Neural cell (in vitro differentiated cells): ENCODE measurements at regions not wholly inside any gene's neighbourhood (a gene's known extent, or its start where the extent isn't known, plus 50 kb on each side); places are given as distances from the start of the nearest gene placed in this dataset.

Experiments used
- H2AFZ ChIP-seq: fragments of 200-600, 300-800 bp; sonication (generic), shearing (Covaris generic); 2 replicates; pipeline ENCODE4 v1.6.0; 2014; ENCODE audit warnings: low read depth, mild to moderate bottlenecking, antibody characterized with exemption, low read length, moderate library complexity
- H3F3A ChIP-seq: fragments of 200-600 bp; shearing (Covaris generic); 2 replicates; pipeline ENCODE4 v1.6.1; 2016; ENCODE audit warnings: mild to moderate bottlenecking, moderate library complexity, mixed read lengths, antibody characterized with exemption, low read length; ENCODE audit not compliant: insufficient read depth, poor library complexity, severe bottlenecking
- H3K27ac ChIP-seq: fragments of 200-600, 300-800 bp; sonication (generic), shearing (Covaris generic); 2 replicates; pipeline ENCODE4 v1.5.1; 2014; ENCODE audit warnings: mild to moderate bottlenecking, low read length, moderate library complexity
- H3K27me3 ChIP-seq: fragments of 300-800, 200-600 bp; sonication (generic), shearing (Covaris generic); 2 replicates; pipeline ENCODE4 v1.6.0; 2014; ENCODE audit warnings: mild to moderate bottlenecking, low read depth, low read length, moderate library complexity; ENCODE audit not compliant: insufficient read depth
- H3K36me3 ChIP-seq: fragments of 300-800, 200-600 bp; sonication (generic), shearing (Covaris generic); 2 replicates; pipeline ENCODE4 v1.5.1; 2014; ENCODE audit warnings: mild to moderate bottlenecking, antibody characterized with exemption, low read length, moderate library complexity; ENCODE audit not compliant: insufficient read depth
- H3K4me2 ChIP-seq: fragments of 300-800, 200-600 bp; sonication (generic), shearing (Covaris generic); 2 replicates; pipeline ENCODE4 v1.6.0; 2014; ENCODE audit warnings: mild to moderate bottlenecking, low read length
- H3K4me3 ChIP-seq: fragments of 300-800, 200-600 bp; sonication (generic), shearing (Covaris generic); 2 replicates; pipeline ENCODE4 v1.5.1; 2014; ENCODE audit warnings: mild to moderate bottlenecking, low read length, moderate library complexity
- H3K79me2 ChIP-seq: fragments of 200-600 bp; shearing (Covaris generic); replicated peaks from 2 replicates; pipeline ENCODE4 v1.6.0; 2014; ENCODE audit warnings: mild to moderate bottlenecking, low read length, moderate library complexity; ENCODE audit not compliant: insufficient read depth
- H3K9ac ChIP-seq: fragments of 300-800, 200-600 bp; sonication (generic), shearing (Covaris generic); 2 replicates; pipeline ENCODE4 v1.6.1; 2016; ENCODE audit warnings: mild to moderate bottlenecking, low read length, mixed read lengths
- H3K9me2 ChIP-seq: fragments of 200-600 bp; shearing (Covaris generic); 2 replicates; pipeline ENCODE4 v1.6.1; 2016; ENCODE audit warnings: mild to moderate bottlenecking, low read length, mixed read lengths; ENCODE audit not compliant: insufficient read depth
- H3K9me3 ChIP-seq: fragments of 200-600, 300-800 bp; sonication (generic), shearing (Covaris generic); 2 replicates; pipeline ENCODE4 v1.6.1; 2016; ENCODE audit warnings: mild to moderate bottlenecking, mixed run types, low read length, moderate library complexity, mixed read lengths
- H4K20me1 ChIP-seq: fragments of 200-600 bp; shearing (Covaris generic); 2 replicates; pipeline ENCODE4 v1.6.1; 2016; ENCODE audit warnings: mild to moderate bottlenecking, mixed run types; ENCODE audit not compliant: insufficient read depth
- CTCF ChIP-seq: fragments of 450-650 bp; IDR thresholded peaks from 2 replicates; pipeline ENCODE4 v1.5.1; 2014; ENCODE audit warnings: antibody characterized with exemption, mild to moderate bottlenecking, moderate library complexity; ENCODE audit not compliant: poor library complexity, severe bottlenecking
- EP300 ChIP-seq: fragments of 450-650 bp; conservative IDR thresholded peaks from 2 replicates; pipeline ENCODE4 v1.6.1; 2014; ENCODE audit warnings: antibody characterized with exemption, mild to moderate bottlenecking, moderate library complexity; ENCODE audit not compliant: poor library complexity, severe bottlenecking
- POLR2AphosphoS5 ChIP-seq: IDR thresholded peaks from 2 replicates; pipeline ENCODE4 v1.6.1; 2012
- RAD21 ChIP-seq: fragments of 450-650 bp; conservative IDR thresholded peaks from 2 replicates; pipeline ENCODE4 v1.6.1; 2014; ENCODE audit warnings: antibody characterized with exemption, mild to moderate bottlenecking, moderate library complexity
- REST ChIP-seq: IDR thresholded peaks from 2 replicates; pipeline ENCODE4 v1.6.1; 2012; ENCODE audit warnings: borderline replicate concordance
- SMC3 ChIP-seq: fragments of 450-650 bp; conservative IDR thresholded peaks from 2 replicates; pipeline ENCODE4 v1.6.1; 2014; ENCODE audit warnings: antibody characterized with exemption, mild to moderate bottlenecking, moderate library complexity; ENCODE audit not compliant: poor library complexity

GRCh38 chr9:13626601-13627000, 347.1 kb upstream of the MPDZ start:
- H3K27me3 ChIP-seq, result no peaks in the 10 kb centered on the region
- no peaks in the 10 kb centered on the region for H3K9me3 ChIP-seq
- no peak overlapping the region for H3K4me2 ChIP-seq
- no peaks in the 10 kb centered on the region for H3F3A ChIP-seq
- TF ChIP-seq POLR2AphosphoS5, result no peak
- no peak for TF ChIP-seq CTCF
- TF ChIP-seq REST, result no peak
- no peak for TF ChIP-seq EP300
- H3K79me2 ChIP-seq, result no peaks in the 10 kb centered on the region
- H3K9ac ChIP-seq, result no peak overlapping the region
- H3K9me2 ChIP-seq, result no peaks in the 10 kb centered on the region
- H3K36me3 ChIP-seq, result no peaks in the 10 kb centered on the region
- H3K27ac ChIP-seq, result no peak overlapping the region
- no peak overlapping the region for H3K4me3 ChIP-seq
- H2AFZ ChIP-seq, result no peak overlapping the region
- H4K20me1 ChIP-seq, result no peaks in the 10 kb centered on the region

GRCh38 chr9:13621872-13622564, 342.5 kb upstream of the MPDZ start:
- no peak overlapping the region for H3K9ac ChIP-seq
- H2AFZ ChIP-seq, result no peak overlapping the region
- H3K27ac ChIP-seq, result no peak overlapping the region
- H3K9me3 ChIP-seq, result no peaks in the 10 kb centered on the region
- H4K20me1 ChIP-seq, result no peaks in the 10 kb centered on the region
- no peaks in the 10 kb centered on the region for H3K36me3 ChIP-seq
- H3K4me3 ChIP-seq, result no peak overlapping the region
- no peaks in the 10 kb centered on the region for H3K9me2 ChIP-seq
- no peak overlapping the region for H3K4me2 ChIP-seq
- H3K79me2 ChIP-seq, result no peaks in the 10 kb centered on the region
- no peaks in the 10 kb centered on the region for H3F3A ChIP-seq
- TF ChIP-seq SMC3 (no peak), REST (no peak), RAD21 (no peak), EP300 (no peak), CTCF (no peak)
- no peaks in the 10 kb centered on the region for H3K27me3 ChIP-seq
